ENCODE measurements at regions not wholly inside any gene's neighbourhood (a gene's known extent, or its start where the extent isn't known, plus 50 kb on each side); places are given as distances from the start of the nearest gene placed in this dataset.

- Histone ChIP-seq H3K36me3 (ENCODE audit: control insufficient read depth, low read depth, low read length) (no peaks in the 10 kb centered on the region), H3K27me3 (ENCODE audit: control insufficient read depth, insufficient read depth, low read length) (no peaks in the 10 kb centered on the region), H3K4me3 (ENCODE audit: low read length) (no peak overlapping the region), H3K9ac (ENCODE audit: low read length) (no peak overlapping the region), H3K27ac (ENCODE audit: low read length) (no peak overlapping the region), H3K9me3 (ENCODE audit: control insufficient read depth, low read depth, low read length) (no peaks in the 10 kb centered on the region), H3K4me1 (ENCODE audit: control insufficient read depth, low read depth, low read length) (no peaks in the 10 kb centered on the region)
These were observed 616.5 kb upstream of the LCORL start for GRCh38 chr4:18638031-18638430.

- Histone ChIP-seq H3K36me3 (ENCODE audit: control insufficient read depth, low read depth, low read length) (no peaks in the 10 kb centered on the region), H3K9ac (ENCODE audit: low read length) (no peak overlapping the region), H3K9me3 (ENCODE audit: control insufficient read depth, low read depth, low read length) (peaks cover under 1% of the 10 kb centered on the region), H3K27ac (ENCODE audit: low read length) (no peak overlapping the region), H3K4me3 (ENCODE audit: low read length) (no peak overlapping the region), H3K4me1 (ENCODE audit: control insufficient read depth, low read depth, low read length) (no peaks in the 10 kb centered on the region), H3K27me3 (ENCODE audit: control insufficient read depth, insufficient read depth, low read length) (no peaks in the 10 kb centered on the region)
These were observed 614.5 kb upstream of the LCORL start for GRCh38 chr4:18636001-18636585.

GRCh38 chr4:18635531-18635930 lies 614.0 kb upstream of the LCORL start:
- no peaks in the 10 kb centered on the region for H3K4me1 ChIP-seq (ENCODE audit: control insufficient read depth, low read depth, low read length)
- H3K27me3 ChIP-seq (ENCODE audit: control insufficient read depth, insufficient read depth, low read length): no peaks in the 10 kb centered on the region
- H3K9me3 ChIP-seq (ENCODE audit: control insufficient read depth, low read depth, low read length): peaks cover 4% of the 10 kb centered on the region
- H3K4me3 ChIP-seq (ENCODE audit: low read length): no peak overlapping the region
- H3K9ac ChIP-seq (ENCODE audit: low read length): no peak overlapping the region
- H3K36me3 ChIP-seq (ENCODE audit: control insufficient read depth, low read depth, low read length): no peaks in the 10 kb centered on the region
- H3K27ac ChIP-seq (ENCODE audit: low read length): no peak overlapping the region

- Histone ChIP-seq H3K27ac (ENCODE audit: low read length) (no peak overlapping the region), H3K9ac (ENCODE audit: low read length) (no peak overlapping the region), H3K4me3 (ENCODE audit: low read length) (no peak overlapping the region), H3K4me1 (ENCODE audit: control insufficient read depth, low read depth, low read length) (no peaks in the 10 kb centered on the region), H3K36me3 (ENCODE audit: control insufficient read depth, low read depth, low read length) (no peaks in the 10 kb centered on the region), H3K9me3 (ENCODE audit: control insufficient read depth, low read depth, low read length) (peaks cover 4% of the 10 kb centered on the region), H3K27me3 (ENCODE audit: control insufficient read depth, insufficient read depth, low read length) (no peaks in the 10 kb centered on the region)
These were observed 610.0 kb upstream of the LCORL start for GRCh38 chr4:18631586-18631985.

- Histone ChIP-seq H3K9ac (ENCODE audit: low read length) (no peak overlapping the region), H3K9me3 (ENCODE audit: control insufficient read depth, low read depth, low read length) (peaks cover 4% of the 10 kb centered on the region), H3K4me3 (ENCODE audit: low read length) (no peak overlapping the region), H3K27me3 (ENCODE audit: control insufficient read depth, insufficient read depth, low read length) (no peaks in the 10 kb centered on the region), H3K36me3 (ENCODE audit: control insufficient read depth, low read depth, low read length) (no peaks in the 10 kb centered on the region), H3K4me1 (ENCODE audit: control insufficient read depth, low read depth, low read length) (no peaks in the 10 kb centered on the region), H3K27ac (ENCODE audit: low read length) (no peak overlapping the region)
These were observed 608.9 kb upstream of the LCORL start for GRCh38 chr4:18630218-18631110.

- H3K36me3 ChIP-seq (ENCODE audit: control insufficient read depth, low read depth, low read length): no peaks in the 10 kb centered on the region
- H3K4me3 ChIP-seq (ENCODE audit: low read length): no peak overlapping the region
- H3K27ac ChIP-seq (ENCODE audit: low read length): no peak overlapping the region
- H3K4me1 ChIP-seq (ENCODE audit: control insufficient read depth, low read depth, low read length): no peaks in the 10 kb centered on the region
- no peaks in the 10 kb centered on the region for H3K27me3 ChIP-seq (ENCODE audit: control insufficient read depth, insufficient read depth, low read length)
- H3K9me3 ChIP-seq (ENCODE audit: control insufficient read depth, low read depth, low read length): peaks cover 4% of the 10 kb centered on the region
- no peak overlapping the region for H3K9ac ChIP-seq (ENCODE audit: low read length)
These were observed 606.0 kb upstream of the LCORL start for GRCh38 chr4:18627447-18628005.

- no peaks in the 10 kb centered on the region for H3K36me3 ChIP-seq (ENCODE audit: control insufficient read depth, low read depth, low read length)
- H3K27ac ChIP-seq (ENCODE audit: low read length): no peak overlapping the region
- H3K4me3 ChIP-seq (ENCODE audit: low read length): no peak overlapping the region
- no peaks in the 10 kb centered on the region for H3K27me3 ChIP-seq (ENCODE audit: control insufficient read depth, insufficient read depth, low read length)
- H3K9me3 ChIP-seq (ENCODE audit: control insufficient read depth, low read depth, low read length): peaks cover 4% of the 10 kb centered on the region
- no peak overlapping the region for H3K9ac ChIP-seq (ENCODE audit: low read length)
- H3K4me1 ChIP-seq (ENCODE audit: control insufficient read depth, low read depth, low read length): no peaks in the 10 kb centered on the region
These were observed 605.4 kb upstream of the LCORL start for GRCh38 chr4:18626996-18627395.

- Histone ChIP-seq H3K9ac (ENCODE audit: low read length) (no peak overlapping the region), H3K27ac (ENCODE audit: low read length) (no peak overlapping the region), H3K4me1 (ENCODE audit: control insufficient read depth, low read depth, low read length) (no peaks in the 10 kb centered on the region), H3K9me3 (ENCODE audit: control insufficient read depth, low read depth, low read length) (peaks cover 4% of the 10 kb centered on the region), H3K4me3 (ENCODE audit: low read length) (no peak overlapping the region), H3K27me3 (ENCODE audit: control insufficient read depth, insufficient read depth, low read length) (no peaks in the 10 kb centered on the region), H3K36me3 (ENCODE audit: control insufficient read depth, low read depth, low read length) (no peaks in the 10 kb centered on the region)
These were observed 604.8 kb upstream of the LCORL start for GRCh38 chr4:18626366-18626765.

GRCh38 chr4:18621186-18621585 lies 599.6 kb upstream of the LCORL start:
- Histone ChIP-seq H3K9me3 (ENCODE audit: control insufficient read depth, low read depth, low read length) (no peaks in the 10 kb centered on the region), H3K36me3 (ENCODE audit: control insufficient read depth, low read depth, low read length) (no peaks in the 10 kb centered on the region), H3K4me1 (ENCODE audit: control insufficient read depth, low read depth, low read length) (no peaks in the 10 kb centered on the region), H3K9ac (ENCODE audit: low read length) (no peak overlapping the region), H3K27ac (ENCODE audit: low read length) (no peak overlapping the region), H3K4me3 (ENCODE audit: low read length) (no peak overlapping the region), H3K27me3 (ENCODE audit: control insufficient read depth, insufficient read depth, low read length) (no peaks in the 10 kb centered on the region)

- Histone ChIP-seq H3K36me3 (ENCODE audit: control insufficient read depth, low read depth, low read length) (no peaks in the 10 kb centered on the region), H3K9ac (ENCODE audit: low read length) (no peak overlapping the region)
These were observed 595.2 kb upstream of the LCORL start for GRCh38 chr4:18616720-18617119.

GRCh38 chr4:18611026-18611425 lies 589.5 kb upstream of the LCORL start:
- Histone ChIP-seq H3K27ac (ENCODE audit: low read length) (no peak overlapping the region), H3K36me3 (ENCODE audit: control insufficient read depth, low read depth, low read length) (no peaks in the 10 kb centered on the region), H3K27me3 (ENCODE audit: control insufficient read depth, insufficient read depth, low read length) (no peaks in the 10 kb centered on the region), H3K4me3 (ENCODE audit: low read length) (no peak overlapping the region), H3K4me1 (ENCODE audit: control insufficient read depth, low read depth, low read length) (no peaks in the 10 kb centered on the region), H3K9me3 (ENCODE audit: control insufficient read depth, low read depth, low read length) (no peaks in the 10 kb centered on the region), H3K9ac (ENCODE audit: low read length) (no peak overlapping the region)

More at GRCh38 chr4:18616720-18617119, 595.2 kb upstream of the LCORL start:
- no peak overlapping the region for H3K4me3 ChIP-seq (ENCODE audit: low read length)
- no peaks in the 10 kb centered on the region for H3K4me1 ChIP-seq (ENCODE audit: control insufficient read depth, low read depth, low read length)
- no peaks in the 10 kb centered on the region for H3K9me3 ChIP-seq (ENCODE audit: control insufficient read depth, low read depth, low read length)
- H3K27ac ChIP-seq (ENCODE audit: low read length): no peak overlapping the region
- no peaks in the 10 kb centered on the region for H3K27me3 ChIP-seq (ENCODE audit: control insufficient read depth, insufficient read depth, low read length)

Measured in iPS-18a (cell line).